ENCODE measurements at regions not wholly inside any gene's neighbourhood (a gene's known extent, or its start where the extent isn't known, plus 50 kb on each side); places are given as distances from the start of the nearest gene placed in this dataset.

DNA sequence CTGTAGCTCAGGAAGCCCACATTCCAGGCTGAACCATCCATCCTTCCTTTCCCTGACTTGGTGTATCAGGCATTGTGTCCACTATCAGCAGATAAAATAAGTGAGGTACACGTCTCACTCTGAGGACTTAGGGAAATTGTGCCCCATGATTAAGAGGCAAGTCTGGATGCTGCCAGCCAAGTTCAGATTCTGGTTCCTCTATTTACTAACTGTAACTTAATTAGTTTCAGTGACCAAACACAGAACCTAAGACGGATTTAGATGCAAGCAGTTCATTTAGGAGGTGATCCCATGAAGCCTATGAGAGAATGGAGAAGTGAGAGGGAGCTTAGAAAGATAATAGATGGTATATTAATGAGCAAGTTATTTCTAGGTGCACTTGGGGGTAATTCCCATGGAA, 56.6 kb upstream of the PACRGL start:
- no peak for DNase-seq (ENCODE audit: low spot score in 2 of 2, unreplicated experiment in 2 of 2)
- peaks cover 25% of the 10 kb centered on the region for H3K9me3 Mint-ChIP-seq
- no peak overlapping the region for H3K27ac Mint-ChIP-seq
- H3K4me1 Mint-ChIP-seq, result peaks cover 14% of the 10 kb centered on the region
- H3K4me3 Mint-ChIP-seq, result no peak overlapping the region
- H3K27me3 Mint-ChIP-seq (ENCODE audit: low read depth), result no peaks in the 10 kb centered on the region
- H3K36me3 Mint-ChIP-seq, result no peaks in the 10 kb centered on the region
- TF ChIP-seq, protein P1, sequence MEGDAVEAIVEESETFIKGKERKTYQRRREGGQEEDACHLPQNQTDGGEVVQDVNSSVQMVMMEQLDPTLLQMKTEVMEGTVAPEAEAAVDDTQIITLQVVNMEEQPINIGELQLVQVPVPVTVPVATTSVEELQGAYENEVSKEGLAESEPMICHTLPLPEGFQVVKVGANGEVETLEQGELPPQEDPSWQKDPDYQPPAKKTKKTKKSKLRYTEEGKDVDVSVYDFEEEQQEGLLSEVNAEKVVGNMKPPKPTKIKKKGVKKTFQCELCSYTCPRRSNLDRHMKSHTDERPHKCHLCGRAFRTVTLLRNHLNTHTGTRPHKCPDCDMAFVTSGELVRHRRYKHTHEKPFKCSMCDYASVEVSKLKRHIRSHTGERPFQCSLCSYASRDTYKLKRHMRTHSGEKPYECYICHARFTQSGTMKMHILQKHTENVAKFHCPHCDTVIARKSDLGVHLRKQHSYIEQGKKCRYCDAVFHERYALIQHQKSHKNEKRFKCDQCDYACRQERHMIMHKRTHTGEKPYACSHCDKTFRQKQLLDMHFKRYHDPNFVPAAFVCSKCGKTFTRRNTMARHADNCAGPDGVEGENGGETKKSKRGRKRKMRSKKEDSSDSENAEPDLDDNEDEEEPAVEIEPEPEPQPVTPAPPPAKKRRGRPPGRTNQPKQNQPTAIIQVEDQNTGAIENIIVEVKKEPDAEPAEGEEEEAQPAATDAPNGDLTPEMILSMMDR (IDR thresholded peaks at IDR 0.05; ENCODE audit: unreplicated experiment), result no peak

- Mint-ChIP-seq H3K4me3 (no peak overlapping the region), H3K27me3 (ENCODE audit: low read depth) (no peaks in the 10 kb centered on the region), H3K36me3 (no peaks in the 10 kb centered on the region), H3K9me3 (peaks cover 31% of the 10 kb centered on the region), H3K4me1 (peaks cover 14% of the 10 kb centered on the region), H3K27ac (no peak overlapping the region)
- no peak for DNase-seq (ENCODE audit: low spot score in 2 of 2, unreplicated experiment in 2 of 2)
- TF ChIP-seq, protein P1 (IDR thresholded peaks at IDR 0.05; ENCODE audit: unreplicated experiment), result no peak
Observed at GRCh38 chr4:20645236-20645635, 55.0 kb upstream of the PACRGL start.

DNA sequence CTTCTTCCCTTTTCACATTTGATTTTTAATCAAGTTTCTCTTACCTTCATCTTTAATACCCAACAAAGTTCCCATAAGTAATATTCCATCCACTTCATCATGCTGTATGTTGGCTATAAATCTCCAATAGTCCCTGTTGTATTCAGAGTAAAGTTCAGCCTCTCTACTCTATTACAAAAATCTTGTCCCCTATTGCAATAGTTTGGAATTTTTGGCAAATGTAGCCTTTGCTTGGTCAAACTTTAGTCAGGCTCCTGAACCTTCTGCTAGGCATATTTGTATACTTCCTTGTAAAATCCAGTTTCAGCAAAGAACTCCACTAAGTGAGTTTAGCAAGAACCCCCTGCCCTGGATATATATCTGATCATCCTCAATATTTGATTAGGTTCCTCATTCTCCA, 54.0 kb upstream of the PACRGL start:
- H3K27me3 Mint-ChIP-seq (ENCODE audit: low read depth), result no peaks in the 10 kb centered on the region
- peaks cover 29% of the 10 kb centered on the region for H3K9me3 Mint-ChIP-seq
- peaks cover 14% of the 10 kb centered on the region for H3K4me1 Mint-ChIP-seq
- no peak overlapping the region for H3K4me3 Mint-ChIP-seq
- DNase-seq (ENCODE audit: low spot score in 2 of 2, unreplicated experiment in 2 of 2), result no peak
- TF ChIP-seq, protein P1 (IDR thresholded peaks at IDR 0.05; ENCODE audit: unreplicated experiment), result no peak
- no peak overlapping the region for H3K27ac Mint-ChIP-seq
- no peaks in the 10 kb centered on the region for H3K36me3 Mint-ChIP-seq

Small RNA genes lying in the stretch of these regions (microRNA-seq; reads per million reads assigned to microRNA genes)
- 82.1 reads per million, percentile 61 among the genes with 10 or more reads in this experiment for gene MIR218-1
